A673 (cell line): ENCODE measurements at regions not wholly inside any gene's neighbourhood (a gene's known extent, or its start where the extent isn't known, plus 50 kb on each side); places are given as distances from the start of the nearest gene placed in this dataset.

Experiments used
- BruUV-seq: library from RNA; stranded (reverse); fragments of 400-500 nt; replicated peaks from 2 replicates; lab custom pipeline; 2021; lab: Mats Ljungman, UMichigan
- CTCF ChIA-PET: fragments of 300-600 bp; sonication (Branson Sonifier 250); formaldehyde crosslinking; loops from one replicate; lab custom pipeline; 2022; ENCODE audit warnings: antibody characterized with exemption; lab: Charles Lee
- POLR2A ChIA-PET: fragments of 300-600 bp; sonication (Branson Sonifier 250); formaldehyde crosslinking; loops from one replicate; lab custom pipeline; 2022; ENCODE audit warnings: antibody characterized with exemption; ENCODE audit not compliant: low non-redundant PET; lab: Charles Lee
- DNase-seq: peaks from one replicate; pipeline ENCODE4 v3.0.0-alpha.2; 2015; ENCODE audit warnings: low spot score
- H3K27ac ChIP-seq: fragments of 200-600 bp; sonication (generic); 2 replicates; pipeline ENCODE4 v1.5.1; 2016; ENCODE audit warnings: mixed run types, low read depth, mild to moderate bottlenecking, mixed read lengths, antibody characterized with exemption, low read length; ENCODE audit not compliant: poor library complexity, severe bottlenecking
- H3K27me3 ChIP-seq: fragments of 200-600 bp; sonication (generic); replicated peaks from 2 replicates; pipeline ENCODE4 v1.6.1; 2017; ENCODE audit warnings: mixed run types, low read depth, mild to moderate bottlenecking, mixed read lengths, antibody characterized with exemption, low read length; ENCODE audit not compliant: insufficient read depth, poor library complexity
- H3K36me3 ChIP-seq: fragments of 200-600 bp; sonication (generic); 2 replicates; pipeline ENCODE4 v1.6.1; 2016; ENCODE audit warnings: mixed run types, mild to moderate bottlenecking, mixed read lengths, antibody characterized with exemption, low read length; ENCODE audit not compliant: insufficient read depth, poor library complexity, severe bottlenecking
- H3K4me1 ChIP-seq: fragments of 200-600 bp; sonication (generic); 2 replicates; pipeline ENCODE4 v1.6.1; 2017; ENCODE audit warnings: mixed run types, mild to moderate bottlenecking, mixed read lengths, antibody characterized with exemption, low read length; ENCODE audit not compliant: insufficient read depth, poor library complexity, severe bottlenecking
- H3K4me3 ChIP-seq: fragments of 200-600 bp; sonication (generic); 2 replicates; pipeline ENCODE4 v1.5.1; 2016; ENCODE audit warnings: low read depth, mixed run types, mild to moderate bottlenecking, mixed read lengths, low read length; ENCODE audit not compliant: poor library complexity, severe bottlenecking
- H3K9me3 ChIP-seq: fragments of 200-600 bp; sonication (generic); 2 replicates; pipeline ENCODE4 v1.6.1; 2016; ENCODE audit warnings: mixed run types, low read depth, mild to moderate bottlenecking, mixed read lengths, antibody characterized with exemption, low read length; ENCODE audit not compliant: poor library complexity, severe bottlenecking
- CTCF ChIP-seq: fragments of 300-800, 200-600 bp; sonication (generic); conservative IDR thresholded peaks from 2 replicates; pipeline ENCODE4 v1.5.1; 2017; ENCODE audit warnings: low read depth, mild to moderate bottlenecking, antibody characterized with exemption, low read length, moderate library complexity, mixed read lengths
- EZH2 ChIP-seq: fragments of 200-600 bp; sonication (generic); IDR thresholded peaks from 2 replicates; pipeline ENCODE4 v1.6.1; 2017; ENCODE audit warnings: borderline replicate concordance, low read depth, mild to moderate bottlenecking, mixed read lengths, antibody characterized with exemption, low read length; ENCODE audit not compliant: poor library complexity, severe bottlenecking
- intact Hi-C: fragments of 100-400 bp; cut with micrococcal nuclease; formaldehyde crosslinking; loops from one replicate; pipeline ENCODE4 v1.10.0; 2022; ENCODE audit not compliant: unreplicated experiment

- ChIA-PET POLR2A (no interaction called here), CTCF (interaction anchor here (0.5 kb wide), 1 partner anchor 827 kb away, joined by 4 read pairs; no protein-coding TSS in a partner anchor)
- Histone ChIP-seq H3K4me3 (no peak overlapping the region), H3K36me3 (no peaks in the 10 kb centered on the region), H3K27me3 (no peaks in the 10 kb centered on the region), H3K27ac (no peak overlapping the region), H3K4me1 (no peaks in the 10 kb centered on the region), H3K9me3 (no peaks in the 10 kb centered on the region)
- BruUV-seq, result no TSS peak
- intact Hi-C loops, result no loop called here
- DNase-seq, result no peak
- TF ChIP-seq CTCF (no peak), EZH2 (no peak)
These were observed 603.1 kb downstream of the HACE1 start for GRCh38 chr6:104256646-104257045.

- TF ChIP-seq EZH2 (no peak), CTCF (no peak)
- H3K27me3 ChIP-seq, result no peaks in the 10 kb centered on the region
- intact Hi-C loops, result no loop called here
- no TSS peak for BruUV-seq
- H3K4me3 ChIP-seq, result no peak overlapping the region
- H3K27ac ChIP-seq, result no peak overlapping the region
- CTCF ChIA-PET, result no interaction called here
- POLR2A ChIA-PET, result no interaction called here
- no peaks in the 10 kb centered on the region for H3K9me3 ChIP-seq
- no peak for DNase-seq
- no peaks in the 10 kb centered on the region for H3K36me3 ChIP-seq
- H3K4me1 ChIP-seq, result no peaks in the 10 kb centered on the region
These were observed 606.5 kb downstream of the HACE1 start for GRCh38 chr6:104253236-104253635.

- no peaks in the 10 kb centered on the region for H3K4me1 ChIP-seq
- no peak overlapping the region for H3K4me3 ChIP-seq
- intact Hi-C loops, result no loop called here
These were observed 607.4 kb downstream of the HACE1 start for GRCh38 chr6:104252276-104252675.

More at GRCh38 chr6:104252276-104252675, 607.4 kb downstream of the HACE1 start:
- H3K27ac ChIP-seq, result no peak overlapping the region
- POLR2A ChIA-PET, result no interaction called here
- H3K36me3 ChIP-seq, result no peaks in the 10 kb centered on the region
- H3K9me3 ChIP-seq, result no peaks in the 10 kb centered on the region
- CTCF ChIA-PET, result no interaction called here
- no peak for DNase-seq
- H3K27me3 ChIP-seq, result no peaks in the 10 kb centered on the region
- TF ChIP-seq CTCF (no peak), EZH2 (no peak)
- no TSS peak for BruUV-seq
